Esophagus (tissue), 2 donors: ENCODE measurements at regions not wholly inside any gene's neighbourhood (a gene's known extent, or its start where the extent isn't known, plus 50 kb on each side); places are given as distances from the start of the nearest gene placed in this dataset.
"Not testable (repeated sequence)": the region's sequence is repeated elsewhere in the genome, so short reads cannot be mapped to it uniquely, and the experiment has no call there.

Experiments used
- H3K27ac ChIP-seq, 2 donors: one replicate each; pipeline ENCODE4 v1.5.1; 2013; ENCODE audit warnings: low read depth in 2 of 2, mild to moderate bottlenecking in 2 of 2, inconsistent platforms in 1 of 2, low read length in 1 of 2, moderate library complexity in 1 of 2
- H3K27me3 ChIP-seq, 2 donors: one replicate each; pipeline ENCODE4 v1.6.1; 2013; ENCODE audit warnings: low read length in 2 of 2, control low read depth in 1 of 2, mild to moderate bottlenecking in 1 of 2; ENCODE audit not compliant: insufficient read depth in 2 of 2, control insufficient read depth in 1 of 2
- H3K36me3 ChIP-seq, 2 donors: one replicate each; pipeline ENCODE4 v1.6.1; 2013; ENCODE audit warnings: low read length in 1 of 2; ENCODE audit not compliant: control insufficient read depth in 2 of 2, insufficient read depth in 2 of 2
- H3K4me1 ChIP-seq, 2 donors: one replicate each; pipeline ENCODE4 v1.6.1; 2013; ENCODE audit warnings: low read length in 1 of 2; ENCODE audit not compliant: control insufficient read depth in 2 of 2, insufficient read depth in 2 of 2
- H3K4me3 ChIP-seq, 2 donors: one replicate each; pipeline ENCODE4 v1.5.1; 2013; ENCODE audit warnings: low read length in 2 of 2, mild to moderate bottlenecking in 2 of 2, low read depth in 1 of 2, moderate library complexity in 1 of 2
- H3K9me3 ChIP-seq, 2 donors: one replicate each; pipeline ENCODE4 v1.6.1; 2013; ENCODE audit warnings: mild to moderate bottlenecking in 2 of 2, low read depth in 1 of 2, low read length in 1 of 2, moderate library complexity in 1 of 2; ENCODE audit not compliant: control insufficient read depth in 2 of 2, insufficient read depth in 1 of 2
- WGBS, 2 donors: extraction: QIAGEN DNeasy Blood & Tissue Kit; methylation state at CpG; one replicate each; pipeline ENCODE4 v1.1.7; 2013; 5-methylcytosine and 5-hydroxymethylcytosine counted together
- donor health status: healthy with polysubstance abuse.
- donor health status: Bipolar disorder and iron deficiency.

DNA sequence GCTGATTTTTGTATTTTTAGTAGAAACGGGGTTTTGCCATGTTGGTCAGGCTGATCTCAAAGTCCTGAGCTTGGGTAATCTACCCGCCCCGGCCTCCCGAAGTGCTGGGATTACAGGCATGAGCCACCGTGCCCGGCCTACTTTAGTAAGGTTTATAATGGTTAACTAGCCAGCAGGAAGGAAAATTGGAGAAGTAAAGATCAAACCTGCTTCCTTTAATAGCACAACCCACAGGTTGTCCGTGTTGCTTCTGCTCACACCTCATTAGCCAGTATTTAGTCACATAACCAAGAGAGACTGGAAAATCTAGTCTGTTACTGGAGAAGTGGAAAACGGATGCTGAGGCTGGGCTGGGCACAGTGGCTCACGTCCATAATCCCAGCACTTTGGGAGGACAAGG is 51.9 kb upstream of the TBL1XR1 start:
- Histone ChIP-seq H3K4me1 (no peaks in the 10 kb centered on the region), H3K27ac (no peak overlapping the region), H3K36me3 (no peaks in the 10 kb centered on the region), H3K27me3 (no peaks in the 10 kb centered on the region), H3K9me3 (no peaks in the 10 kb centered on the region), H3K4me3 (no peak overlapping the region)
- WGBS, 2 donors: 64 to 75% methylated on average over 9 of the region's 9 CpGs

DNA sequence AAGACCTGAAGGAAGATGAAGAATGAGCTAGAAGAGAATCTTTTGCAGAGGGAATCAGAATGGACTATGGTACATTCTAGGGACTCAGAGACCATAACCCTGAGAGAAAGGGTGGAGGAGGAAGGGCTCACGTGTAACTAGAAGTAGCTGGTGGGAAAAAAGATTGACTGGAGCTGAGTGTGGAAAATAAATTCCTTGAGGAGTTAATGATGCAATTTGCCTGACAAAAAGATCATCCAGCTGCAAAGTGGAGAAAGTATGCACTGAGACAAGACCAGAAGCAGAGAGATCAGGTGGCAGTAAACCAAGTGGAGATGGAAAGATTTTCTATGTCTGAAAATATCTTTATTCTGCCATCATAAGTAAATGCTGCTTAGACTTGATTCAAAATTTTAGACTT is 52.9 kb upstream of the TBL1XR1 start:
- H3K27ac ChIP-seq: no peak overlapping the region
- no peaks in the 10 kb centered on the region for H3K27me3 ChIP-seq
- no peaks in the 10 kb centered on the region for H3K36me3 ChIP-seq
- H3K4me3 ChIP-seq: no peak overlapping the region
- H3K9me3 ChIP-seq: no peaks in the 10 kb centered on the region
- no peaks in the 10 kb centered on the region for H3K4me1 ChIP-seq
- WGBS, 2 donors: 72 to 85% methylated on average over 1 of the region's 1 CpG

GRCh38 chr3:177251755-177252154 is 54.5 kb upstream of the TBL1XR1 start:
- 86 to 92% methylated on average over 4 of the region's 4 CpGs for WGBS, 2 donors
- no peaks in the 10 kb centered on the region for H3K4me1 ChIP-seq
- no peaks in the 10 kb centered on the region for H3K9me3 ChIP-seq
- H3K4me3 ChIP-seq: no peak overlapping the region
- H3K36me3 ChIP-seq: no peaks in the 10 kb centered on the region
- no peak overlapping the region for H3K27ac ChIP-seq
- H3K27me3 ChIP-seq: no peaks in the 10 kb centered on the region

DNA sequence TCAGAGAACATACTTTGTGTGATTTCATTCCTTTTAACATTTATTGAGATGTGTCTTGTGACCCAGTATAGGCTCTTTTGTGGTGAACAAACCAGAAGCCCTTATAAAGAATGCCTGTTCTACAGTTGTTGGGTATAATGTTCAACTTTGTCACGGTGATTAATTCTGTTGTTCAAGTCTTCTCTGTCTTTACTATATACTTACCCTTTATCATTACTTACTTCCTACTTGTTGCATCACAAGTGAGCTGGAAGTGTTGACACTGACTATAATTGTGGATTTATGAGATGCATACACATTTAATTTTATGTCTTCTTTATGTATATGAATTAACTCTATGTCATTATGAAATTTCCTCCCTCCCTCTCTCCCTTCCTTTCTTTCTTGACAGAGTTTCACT is 59.7 kb upstream of the TBL1XR1 start:
- no peak overlapping the region for H3K27ac ChIP-seq
- H3K9me3 ChIP-seq: no peaks in the 10 kb centered on the region
- no peaks in the 10 kb centered on the region for H3K36me3 ChIP-seq
- H3K4me1 ChIP-seq: no peaks in the 10 kb centered on the region
- H3K4me3 ChIP-seq: no peak overlapping the region
- H3K27me3 ChIP-seq: no peaks in the 10 kb centered on the region
- WGBS, 2 donors: 73 to 80% methylated on average over 1 of the region's 1 CpG

DNA sequence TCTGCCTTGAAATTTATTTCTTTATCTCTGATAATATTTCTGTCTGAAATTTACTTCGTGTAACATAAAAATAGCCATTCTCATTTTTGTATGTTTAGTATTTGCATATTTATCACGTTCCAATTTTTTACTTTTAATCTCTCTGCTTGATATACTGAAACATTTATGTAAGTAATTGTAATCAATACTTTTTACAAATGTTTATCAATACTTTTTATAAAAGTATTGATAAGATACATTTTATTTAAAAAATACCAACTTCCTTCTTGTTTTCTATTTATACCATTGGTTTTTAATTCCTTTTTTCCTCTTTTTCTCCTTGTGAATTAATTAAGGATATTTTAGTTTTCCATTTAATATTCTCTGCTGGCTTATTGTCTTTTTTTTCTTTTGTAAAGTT is 60.3 kb upstream of the TBL1XR1 start:
- Histone ChIP-seq H3K4me3 (no peak overlapping the region), H3K27me3 (no peaks in the 10 kb centered on the region), H3K4me1 (no peaks in the 10 kb centered on the region), H3K27ac (no peak overlapping the region), H3K36me3 (no peaks in the 10 kb centered on the region), H3K9me3 (no peaks in the 10 kb centered on the region)
- 72 to 87% methylated on average over 2 of the region's 2 CpGs for WGBS, 2 donors

DNA sequence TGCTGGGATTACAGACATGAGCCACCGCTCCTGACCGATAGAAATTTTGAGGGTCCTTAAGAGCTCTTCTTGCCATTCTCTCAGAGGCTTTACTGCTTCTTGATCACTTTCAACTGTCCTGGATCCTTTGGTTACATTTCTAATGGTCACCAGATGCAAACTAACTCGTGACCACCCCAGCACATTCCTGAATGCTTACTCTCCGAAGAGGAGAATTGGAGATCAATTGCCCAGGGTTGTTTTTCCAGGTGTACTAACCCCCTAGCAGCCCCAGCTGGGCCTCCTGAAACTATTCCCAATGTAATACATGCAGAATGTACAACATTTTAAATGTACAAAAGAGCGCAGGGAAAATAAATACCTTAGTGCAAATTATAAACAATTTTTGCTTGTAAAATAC is 65.1 kb upstream of the TBL1XR1 start:
- H3K36me3 ChIP-seq: no peaks in the 10 kb centered on the region
- 85 to 93% methylated on average over 5 of the region's 5 CpGs for WGBS, 2 donors
- no peaks in the 10 kb centered on the region for H3K9me3 ChIP-seq
- H3K27ac ChIP-seq: no peak overlapping the region
- H3K4me1 ChIP-seq: no peaks in the 10 kb centered on the region
- no peaks in the 10 kb centered on the region for H3K27me3 ChIP-seq
- no peak overlapping the region for H3K4me3 ChIP-seq

DNA sequence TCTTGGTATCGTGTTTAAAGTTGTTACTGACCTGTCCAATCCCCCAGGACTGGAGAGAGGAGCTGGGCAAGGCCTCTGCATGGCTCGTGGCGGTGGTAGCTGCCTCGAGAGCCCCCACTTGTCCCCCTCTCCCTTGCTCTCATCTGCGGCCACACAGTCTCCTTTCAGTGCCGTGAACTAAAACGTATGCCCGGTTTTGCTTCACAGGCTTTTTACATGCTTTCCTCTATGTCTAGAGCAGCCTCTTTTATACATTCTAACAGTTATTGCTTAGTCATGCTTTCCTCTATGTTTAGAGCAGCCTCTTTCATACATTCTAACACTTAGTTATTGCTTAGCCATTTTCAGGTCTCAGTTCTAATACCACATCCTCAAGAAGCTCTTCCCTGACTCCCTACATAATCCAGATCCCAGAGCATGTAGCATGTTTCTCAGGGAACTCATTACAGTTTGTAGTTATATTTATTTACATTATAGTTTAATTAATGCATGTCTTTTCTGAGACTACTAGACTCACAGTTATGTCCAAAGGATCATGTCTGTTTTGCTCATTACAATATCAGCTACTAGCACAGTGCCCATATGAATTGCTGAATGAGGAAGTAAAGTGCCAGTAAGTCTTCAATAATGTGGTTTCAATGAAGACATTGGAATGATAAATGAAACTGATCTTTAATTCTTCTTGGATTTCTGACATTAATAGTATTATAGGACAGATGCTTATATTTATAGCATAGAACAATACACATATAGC is 66.5 kb upstream of the TBL1XR1 start:
- WGBS, 2 donors: 74 to 78% methylated on average over 8 of the region's 8 CpGs
- H3K27ac ChIP-seq: no peak overlapping the region
- no peaks in the 10 kb centered on the region for H3K9me3 ChIP-seq

DNA sequence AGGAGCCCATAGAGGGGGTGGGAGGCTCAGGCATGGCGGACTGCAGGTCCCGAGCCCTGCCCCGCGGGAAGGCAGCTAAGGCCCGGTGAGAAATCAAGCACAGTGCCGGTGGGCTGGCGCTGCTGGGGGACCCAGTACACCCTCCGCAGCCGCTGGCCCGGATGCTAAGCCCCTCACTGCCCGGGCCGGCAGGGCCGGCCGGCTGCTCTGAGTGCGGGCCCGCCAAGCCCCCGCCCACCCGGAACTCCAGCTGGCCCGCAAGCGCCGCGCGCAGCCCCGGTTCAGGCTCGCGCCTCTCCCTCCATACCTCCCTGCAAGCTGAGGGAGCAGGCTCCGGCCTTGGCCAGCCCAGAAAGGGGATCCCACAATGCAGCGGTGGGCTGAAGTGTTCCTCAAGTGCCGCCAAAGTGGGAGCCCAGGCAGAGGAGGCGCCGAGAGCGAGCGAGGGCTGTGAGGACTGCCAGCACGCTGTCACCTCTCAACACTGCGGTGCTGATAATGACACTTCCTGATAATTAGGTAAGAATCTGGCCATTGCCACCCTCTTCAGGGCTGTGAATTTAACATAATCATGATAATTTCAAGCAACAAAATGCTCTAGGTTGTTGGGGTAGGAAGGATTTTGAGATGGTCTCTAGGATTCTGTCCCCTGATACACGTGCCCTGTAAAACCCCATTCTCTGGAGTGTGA is 74.7 kb upstream of the TBL1XR1 start:
- H3K9me3 ChIP-seq, H3K36me3 ChIP-seq, H3K27ac ChIP-seq, H3K4me3 ChIP-seq, H3K27me3 ChIP-seq, H3K4me1 ChIP-seq: not testable (repeated sequence)
- 97 to 98% methylated on average over 18 to 36 of the region's 36 CpGs for WGBS, 2 donors

More for the DNA sequence above, 66.5 kb upstream of the TBL1XR1 start:
- Histone ChIP-seq H3K4me1 (no peaks in the 10 kb centered on the region), H3K36me3 (no peaks in the 10 kb centered on the region), H3K4me3 (no peak overlapping the region), H3K27me3 (no peaks in the 10 kb centered on the region)

- Histone ChIP-seq H3K27me3 (no peaks in the 10 kb centered on the region), H3K9me3 (no peaks in the 10 kb centered on the region), H3K4me3 (no peak overlapping the region), H3K36me3 (no peaks in the 10 kb centered on the region), H3K4me1 (no peaks in the 10 kb centered on the region), H3K27ac (no peak overlapping the region)
Observed at GRCh38 chr3:177278016-177278415, 80.7 kb upstream of the TBL1XR1 start.
